Panc1 (cell line): ENCODE measurements at regions not wholly inside any gene's neighbourhood (a gene's known extent, or its start where the extent isn't known, plus 50 kb on each side); places are given as distances from the start of the nearest gene placed in this dataset.

Experiments
- ATAC-seq: fragments of 200-7000 bp; cut with Tn5 transposase; 2 replicates; pipeline ENCODE4 v1.9.1; 2020; ENCODE audit warnings: mild to moderate bottlenecking, moderate library complexity
- BruUV-seq: library from RNA; stranded (reverse); fragments of 400-500 nt; replicated peaks from 2 replicates; lab custom pipeline; 2021; lab: Mats Ljungman, UMichigan
- CTCF ChIA-PET: fragments of 300-600 bp; sonication (Branson Sonifier 250); formaldehyde crosslinking; loops from one replicate; lab custom pipeline; 2022; ENCODE audit warnings: antibody characterized with exemption; lab: Charles Lee
- POLR2A ChIA-PET: fragments of 300-600 bp; sonication (Branson Sonifier 250); formaldehyde crosslinking; loops from one replicate; lab custom pipeline; 2022; ENCODE audit warnings: antibody characterized with exemption; lab: Charles Lee
- DNase-seq: peaks from one replicate; pipeline ENCODE4 v3.0.0-alpha.2; 2010; ENCODE audit warnings: low read depth, low spot score
- H3K27ac ChIP-seq: 2 replicates; pipeline ENCODE4 v1.5.1; 2011; ENCODE audit warnings: mild to moderate bottlenecking, low read length, inconsistent platforms
- H3K27me3 ChIP-seq: fragments of 200-500 bp; sonication (Bioruptor generic); 2 replicates; pipeline ENCODE4 v1.6.0; 2014; ENCODE audit warnings: low read length, inconsistent platforms; ENCODE audit not compliant: control insufficient read depth, insufficient read depth
- H3K36me3 ChIP-seq: fragments of 200-500 bp; sonication (Bioruptor generic); 2 replicates; pipeline ENCODE4 v1.5.1; 2014; ENCODE audit warnings: inconsistent platforms, mild to moderate bottlenecking, low read length, moderate library complexity; ENCODE audit not compliant: control insufficient read depth, insufficient read depth
- H3K4me1 ChIP-seq: 2 replicates; pipeline ENCODE4 v1.5.1; 2011; ENCODE audit warnings: inconsistent platforms, mild to moderate bottlenecking, low read length, moderate library complexity; ENCODE audit not compliant: control insufficient read depth, insufficient read depth
- H3K4me3 ChIP-seq, 2 experiments: 2 replicates each; pipeline ENCODE4 v1.5.1; 2011 to 2012; ENCODE audit warnings: low read depth in 2 of 2, low read length in 2 of 2, mild to moderate bottlenecking in 2 of 2, inconsistent platforms in 1 of 2, moderate library complexity in 1 of 2
- H3K9me3 ChIP-seq: fragments of 200-500 bp; sonication (Bioruptor generic); 2 replicates; pipeline ENCODE4 v1.5.1; 2014; ENCODE audit warnings: low read depth, mild to moderate bottlenecking, inconsistent platforms, low read length, moderate library complexity; ENCODE audit not compliant: control insufficient read depth, insufficient read depth
- POLR2AphosphoS5 ChIP-seq: IDR thresholded peaks from 2 replicates; pipeline ENCODE4 v1.6.1; 2012; ENCODE audit warnings: mild to moderate bottlenecking, low read depth, low read length, moderate library complexity
- SIN3A ChIP-seq: IDR thresholded peaks from 2 replicates; pipeline ENCODE4 v1.6.1; 2012; ENCODE audit warnings: low read depth, mild to moderate bottlenecking, low read length, moderate library complexity, borderline replicate concordance; ENCODE audit not compliant: insufficient read depth
- TCF7L2 ChIP-seq: IDR thresholded peaks from 2 replicates; pipeline ENCODE4 v1.6.1; 2011; ENCODE audit warnings: mild to moderate bottlenecking, low read depth, low read length, inconsistent platforms
- in situ Hi-C: cut with HindIII; loops from 2 replicates; pipeline ENCODE4 v1.10.0; 2016; ENCODE audit warnings: low sequenced_read_pairs, low pct_unique_long_range_greater_than_20kb
- intact Hi-C: fragments of 100-400 bp; cut with micrococcal nuclease; formaldehyde crosslinking; loops from one replicate; pipeline ENCODE4 v1.10.0; 2022; ENCODE audit not compliant: unreplicated experiment
- TF ChIP-seq, protein P1 (sequence below): fragments of 450-650 bp; IDR thresholded peaks from 2 replicates; pipeline ENCODE4 v1.5.1; 2017; ENCODE audit warnings: mild to moderate bottlenecking
- TF ChIP-seq, protein P2 (sequence below), 2 experiments: IDR thresholded peaks; 2 replicates each; pipeline ENCODE4 v1.6.1; 2011 to 2012; ENCODE audit warnings: low read depth in 2 of 2, control low read depth in 1 of 2, low read length in 1 of 2, mild to moderate bottlenecking in 1 of 2, moderate library complexity in 1 of 2; ENCODE audit not compliant: insufficient read depth in 1 of 2

DNA sequence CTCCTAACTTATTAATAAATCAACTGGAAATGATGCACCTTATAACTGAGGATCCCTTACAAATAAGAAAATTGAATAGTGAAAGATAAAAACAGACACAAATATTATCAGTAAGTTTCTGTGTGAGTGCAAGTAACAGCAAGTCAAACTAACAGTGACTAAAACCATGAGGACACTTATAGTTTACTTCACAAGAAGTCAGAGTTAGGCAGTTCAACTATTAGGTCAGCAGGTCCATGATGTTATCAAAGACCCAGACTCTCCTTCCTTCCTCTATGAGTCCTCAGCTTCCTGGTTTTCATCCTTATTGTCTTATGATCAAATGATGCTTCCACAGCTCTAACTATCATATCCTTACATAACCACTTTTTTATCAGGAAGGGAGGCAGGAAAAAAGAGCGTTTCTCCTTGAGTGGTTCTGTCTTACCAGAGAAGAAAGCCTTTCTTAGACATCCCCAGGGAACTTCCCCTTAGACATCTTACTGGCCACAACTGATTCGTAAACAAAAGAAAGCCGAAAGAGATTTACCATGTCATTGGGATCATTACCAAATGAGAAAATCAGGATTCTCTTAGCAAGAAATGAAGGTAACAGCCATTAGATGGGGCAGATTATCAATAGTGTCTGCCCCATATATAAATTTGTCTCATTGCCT lies 114.3 kb upstream of the LRFN2 start:
- in situ Hi-C loops: no loop called here
- no peak for ATAC-seq
- Histone ChIP-seq H3K27me3 (peaks cover 2% of the 10 kb centered on the region; the same call in 1 of the 2 replicates), H3K27ac (no peak overlapping the region), H3K9me3 (no peaks in the 10 kb centered on the region), H3K4me3 (no peak overlapping the region), H3K4me1 (no peaks in the 10 kb centered on the region), H3K36me3 (no peaks in the 10 kb centered on the region)
- intact Hi-C loops: no loop called here
- no peak for DNase-seq
- POLR2A ChIA-PET: no interaction called here
- no TSS peak for BruUV-seq
- TF ChIP-seq TCF7L2: no peak
- TF ChIP-seq, protein P1, sequence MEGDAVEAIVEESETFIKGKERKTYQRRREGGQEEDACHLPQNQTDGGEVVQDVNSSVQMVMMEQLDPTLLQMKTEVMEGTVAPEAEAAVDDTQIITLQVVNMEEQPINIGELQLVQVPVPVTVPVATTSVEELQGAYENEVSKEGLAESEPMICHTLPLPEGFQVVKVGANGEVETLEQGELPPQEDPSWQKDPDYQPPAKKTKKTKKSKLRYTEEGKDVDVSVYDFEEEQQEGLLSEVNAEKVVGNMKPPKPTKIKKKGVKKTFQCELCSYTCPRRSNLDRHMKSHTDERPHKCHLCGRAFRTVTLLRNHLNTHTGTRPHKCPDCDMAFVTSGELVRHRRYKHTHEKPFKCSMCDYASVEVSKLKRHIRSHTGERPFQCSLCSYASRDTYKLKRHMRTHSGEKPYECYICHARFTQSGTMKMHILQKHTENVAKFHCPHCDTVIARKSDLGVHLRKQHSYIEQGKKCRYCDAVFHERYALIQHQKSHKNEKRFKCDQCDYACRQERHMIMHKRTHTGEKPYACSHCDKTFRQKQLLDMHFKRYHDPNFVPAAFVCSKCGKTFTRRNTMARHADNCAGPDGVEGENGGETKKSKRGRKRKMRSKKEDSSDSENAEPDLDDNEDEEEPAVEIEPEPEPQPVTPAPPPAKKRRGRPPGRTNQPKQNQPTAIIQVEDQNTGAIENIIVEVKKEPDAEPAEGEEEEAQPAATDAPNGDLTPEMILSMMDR: no peak
- TF ChIP-seq, protein P2, sequence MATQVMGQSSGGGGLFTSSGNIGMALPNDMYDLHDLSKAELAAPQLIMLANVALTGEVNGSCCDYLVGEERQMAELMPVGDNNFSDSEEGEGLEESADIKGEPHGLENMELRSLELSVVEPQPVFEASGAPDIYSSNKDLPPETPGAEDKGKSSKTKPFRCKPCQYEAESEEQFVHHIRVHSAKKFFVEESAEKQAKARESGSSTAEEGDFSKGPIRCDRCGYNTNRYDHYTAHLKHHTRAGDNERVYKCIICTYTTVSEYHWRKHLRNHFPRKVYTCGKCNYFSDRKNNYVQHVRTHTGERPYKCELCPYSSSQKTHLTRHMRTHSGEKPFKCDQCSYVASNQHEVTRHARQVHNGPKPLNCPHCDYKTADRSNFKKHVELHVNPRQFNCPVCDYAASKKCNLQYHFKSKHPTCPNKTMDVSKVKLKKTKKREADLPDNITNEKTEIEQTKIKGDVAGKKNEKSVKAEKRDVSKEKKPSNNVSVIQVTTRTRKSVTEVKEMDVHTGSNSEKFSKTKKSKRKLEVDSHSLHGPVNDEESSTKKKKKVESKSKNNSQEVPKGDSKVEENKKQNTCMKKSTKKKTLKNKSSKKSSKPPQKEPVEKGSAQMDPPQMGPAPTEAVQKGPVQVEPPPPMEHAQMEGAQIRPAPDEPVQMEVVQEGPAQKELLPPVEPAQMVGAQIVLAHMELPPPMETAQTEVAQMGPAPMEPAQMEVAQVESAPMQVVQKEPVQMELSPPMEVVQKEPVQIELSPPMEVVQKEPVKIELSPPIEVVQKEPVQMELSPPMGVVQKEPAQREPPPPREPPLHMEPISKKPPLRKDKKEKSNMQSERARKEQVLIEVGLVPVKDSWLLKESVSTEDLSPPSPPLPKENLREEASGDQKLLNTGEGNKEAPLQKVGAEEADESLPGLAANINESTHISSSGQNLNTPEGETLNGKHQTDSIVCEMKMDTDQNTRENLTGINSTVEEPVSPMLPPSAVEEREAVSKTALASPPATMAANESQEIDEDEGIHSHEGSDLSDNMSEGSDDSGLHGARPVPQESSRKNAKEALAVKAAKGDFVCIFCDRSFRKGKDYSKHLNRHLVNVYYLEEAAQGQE (IDR thresholded peaks at IDR 0.05; ENCODE audit: insufficient read depth in 1 of 2, low read depth in 2 of 2, low read length in 1 of 2): no peak
- TF ChIP-seq POLR2AphosphoS5: no peak
- no peak for TF ChIP-seq SIN3A
- CTCF ChIA-PET: no interaction called here

DNA sequence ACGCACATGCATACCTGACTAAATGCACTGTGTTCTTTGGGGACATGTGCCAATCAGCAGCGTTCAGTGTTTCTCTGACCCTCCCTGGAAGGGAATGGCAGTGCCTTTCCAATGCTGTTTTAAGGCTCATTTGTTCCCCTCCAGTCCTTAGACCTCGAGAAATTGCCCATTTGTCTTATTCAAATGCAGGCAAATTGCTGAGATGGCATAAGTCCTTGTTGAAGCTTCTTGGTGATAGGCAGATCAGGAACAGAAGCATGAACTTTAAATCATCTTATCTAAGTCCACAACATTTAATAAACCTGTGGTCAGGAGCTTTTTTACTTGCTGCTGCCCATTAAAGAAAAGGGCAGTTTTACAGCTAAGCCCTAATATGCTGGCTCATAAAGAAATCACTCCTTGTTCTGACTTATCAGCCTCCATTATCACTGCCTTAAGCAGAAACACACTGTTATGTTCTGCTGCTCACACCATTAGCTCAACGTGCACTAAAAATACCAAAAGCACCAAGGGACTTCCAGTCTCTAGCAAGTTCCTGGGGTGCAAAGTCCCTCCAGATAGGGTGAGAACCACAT lies 112.9 kb upstream of the LRFN2 start:
- intact Hi-C loops (no loop called here), in situ Hi-C loops (no loop called here)
- TF ChIP-seq, protein P2 (IDR thresholded peaks at IDR 0.05; ENCODE audit: insufficient read depth in 1 of 2, low read depth in 2 of 2, low read length in 1 of 2): no peak
- no peak for TF ChIP-seq SIN3A
- TF ChIP-seq, protein P1: no peak
- no peak for TF ChIP-seq POLR2AphosphoS5
- TF ChIP-seq TCF7L2: no peak
- ATAC-seq (no peak), DNase-seq (no peak)
- H3K27me3 ChIP-seq: peaks cover 2% of the 10 kb centered on the region; the same call in 1 of the 2 replicates
- no peak overlapping the region for H3K27ac ChIP-seq
- no peak overlapping the region for H3K4me3 ChIP-seq
- no peaks in the 10 kb centered on the region for H3K36me3 ChIP-seq
- ChIA-PET POLR2A (no interaction called here), CTCF (no interaction called here)
- BruUV-seq: no TSS peak
- H3K4me1 ChIP-seq: no peaks in the 10 kb centered on the region
- no peaks in the 10 kb centered on the region for H3K9me3 ChIP-seq
